ENCODE measurements at regions not wholly inside any gene's neighbourhood (a gene's known extent, or its start where the extent isn't known, plus 50 kb on each side); places are given as distances from the start of the nearest gene placed in this dataset.
"Not testable (repeated sequence)": the region's sequence is repeated elsewhere in the genome, so short reads cannot be mapped to it uniquely, and the experiment has no call there.

DNA sequence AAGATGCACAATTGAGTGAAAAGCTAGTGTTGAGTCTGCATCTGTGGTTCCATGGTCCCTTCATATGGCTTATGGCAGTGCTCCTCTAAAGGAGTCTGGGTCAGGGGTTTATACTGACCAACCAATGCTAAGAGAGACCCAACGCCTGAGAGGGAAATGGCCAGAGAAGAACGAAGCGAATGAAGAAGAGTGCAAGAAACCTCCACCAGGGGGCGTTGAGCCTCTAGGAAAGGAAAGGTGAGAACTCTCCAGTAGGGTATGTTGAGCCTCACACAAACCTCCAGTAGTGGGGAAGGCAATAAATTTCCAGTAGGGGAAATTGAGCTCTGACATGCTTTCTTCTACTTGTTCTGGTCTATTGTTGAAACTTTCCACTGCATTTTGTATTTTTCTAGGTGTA lies 470.6 kb downstream of the PRDM9 start:
- no peak overlapping the region for H3K4me3 ChIP-seq (ENCODE audit: control insufficient read depth, low read depth, low read length)
- TF ChIP-seq, protein P1, sequence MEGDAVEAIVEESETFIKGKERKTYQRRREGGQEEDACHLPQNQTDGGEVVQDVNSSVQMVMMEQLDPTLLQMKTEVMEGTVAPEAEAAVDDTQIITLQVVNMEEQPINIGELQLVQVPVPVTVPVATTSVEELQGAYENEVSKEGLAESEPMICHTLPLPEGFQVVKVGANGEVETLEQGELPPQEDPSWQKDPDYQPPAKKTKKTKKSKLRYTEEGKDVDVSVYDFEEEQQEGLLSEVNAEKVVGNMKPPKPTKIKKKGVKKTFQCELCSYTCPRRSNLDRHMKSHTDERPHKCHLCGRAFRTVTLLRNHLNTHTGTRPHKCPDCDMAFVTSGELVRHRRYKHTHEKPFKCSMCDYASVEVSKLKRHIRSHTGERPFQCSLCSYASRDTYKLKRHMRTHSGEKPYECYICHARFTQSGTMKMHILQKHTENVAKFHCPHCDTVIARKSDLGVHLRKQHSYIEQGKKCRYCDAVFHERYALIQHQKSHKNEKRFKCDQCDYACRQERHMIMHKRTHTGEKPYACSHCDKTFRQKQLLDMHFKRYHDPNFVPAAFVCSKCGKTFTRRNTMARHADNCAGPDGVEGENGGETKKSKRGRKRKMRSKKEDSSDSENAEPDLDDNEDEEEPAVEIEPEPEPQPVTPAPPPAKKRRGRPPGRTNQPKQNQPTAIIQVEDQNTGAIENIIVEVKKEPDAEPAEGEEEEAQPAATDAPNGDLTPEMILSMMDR (conservative IDR thresholded peaks at IDR 0.05; ENCODE audit: control insufficient read depth, insufficient read depth, low read depth, low read length): peak; percentile 28
- DNase-seq (ENCODE audit: low read depth): no peak

DNA sequence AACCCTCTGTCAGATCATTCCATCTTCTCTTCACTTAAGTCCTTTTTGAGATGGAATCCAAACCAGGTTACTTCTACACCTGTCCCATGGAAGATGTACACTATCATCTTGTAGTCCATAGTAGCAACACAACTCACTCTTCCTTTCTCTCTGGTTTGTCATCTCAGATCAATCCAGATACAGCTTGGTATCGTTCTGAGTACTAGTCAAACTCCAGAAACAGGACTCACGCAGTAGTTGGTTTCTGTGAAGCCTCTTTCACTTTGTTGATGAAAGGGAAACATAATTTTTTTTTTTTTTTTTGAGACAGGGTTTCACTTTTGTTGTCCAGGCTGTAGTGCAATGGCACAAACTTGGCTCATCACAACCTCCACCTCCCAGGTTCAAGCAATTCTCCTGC lies 484.0 kb downstream of the PRDM9 start:
- TF ChIP-seq, protein P1 (conservative IDR thresholded peaks at IDR 0.05; ENCODE audit: control insufficient read depth, insufficient read depth, low read depth, low read length): no peak
- H3K4me3 ChIP-seq (ENCODE audit: control insufficient read depth, low read depth, low read length): no peak overlapping the region
- DNase-seq (ENCODE audit: low read depth): no peak

DNA sequence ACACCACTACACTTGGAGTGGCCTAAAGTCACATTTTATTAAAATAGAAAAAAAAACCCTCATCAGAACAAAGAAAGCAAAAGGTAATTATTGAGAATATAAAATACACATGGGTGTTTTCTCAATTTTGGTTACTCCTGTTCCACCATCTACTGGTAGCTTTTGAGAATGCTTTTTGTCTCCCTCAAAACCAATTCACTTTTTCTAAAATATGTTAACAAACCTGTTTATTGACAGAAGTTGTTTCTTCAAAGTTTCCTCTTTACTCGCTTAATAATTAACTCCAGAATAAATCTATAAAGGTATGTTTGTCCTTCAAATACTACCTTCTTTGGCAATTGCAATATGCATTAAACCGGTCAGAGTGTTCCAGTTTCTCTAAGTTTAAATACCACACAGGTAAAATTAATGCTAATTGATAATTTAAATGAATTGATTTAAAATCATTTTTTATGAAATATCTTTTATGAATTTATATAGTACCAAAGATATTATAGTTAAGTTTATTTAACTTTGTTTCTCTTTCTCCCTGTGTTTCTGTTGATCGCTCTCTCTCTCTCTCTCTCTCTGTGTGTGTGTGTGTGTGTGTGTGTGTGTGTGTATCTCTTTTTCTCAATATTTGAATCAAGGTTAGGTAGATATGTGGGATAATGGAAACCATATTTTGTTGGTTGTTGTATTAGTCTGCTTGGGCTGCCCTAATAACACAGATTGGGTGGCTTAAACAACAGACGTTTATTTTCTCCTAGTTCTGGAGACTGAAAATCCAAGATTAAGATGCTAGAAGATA lies 487.4 kb downstream of the PRDM9 start:
- TF ChIP-seq, protein P1 (conservative IDR thresholded peaks at IDR 0.05; ENCODE audit: control insufficient read depth, insufficient read depth, low read depth, low read length): no peak
- H3K4me3 ChIP-seq (ENCODE audit: control insufficient read depth, low read depth, low read length): no peak overlapping the region
- DNase-seq (ENCODE audit: low read depth): no peak

DNA sequence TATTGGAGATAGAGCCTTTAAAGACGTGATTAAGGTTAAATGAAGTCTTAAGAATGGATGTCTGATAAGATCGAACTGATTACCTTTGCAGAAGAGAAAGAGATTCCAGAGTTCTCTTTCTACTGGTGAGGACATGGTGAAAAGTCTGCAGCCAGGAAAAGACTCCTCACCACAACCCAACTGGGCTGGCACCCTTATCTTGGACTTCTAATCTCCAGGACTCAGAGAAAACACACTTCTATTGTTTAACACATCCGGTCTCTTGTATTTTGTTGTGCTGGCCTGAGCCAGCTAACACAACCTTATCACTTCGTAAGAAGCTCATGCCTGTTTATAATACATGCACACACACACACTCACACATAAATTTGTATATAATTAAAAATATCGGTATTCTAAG lies 489.1 kb downstream of the PRDM9 start:
- no peak overlapping the region for H3K4me3 ChIP-seq (ENCODE audit: control insufficient read depth, low read depth, low read length)
- no peak for DNase-seq (ENCODE audit: low read depth)
- TF ChIP-seq, protein P1 (conservative IDR thresholded peaks at IDR 0.05; ENCODE audit: control insufficient read depth, insufficient read depth, low read depth, low read length): no peak

DNA sequence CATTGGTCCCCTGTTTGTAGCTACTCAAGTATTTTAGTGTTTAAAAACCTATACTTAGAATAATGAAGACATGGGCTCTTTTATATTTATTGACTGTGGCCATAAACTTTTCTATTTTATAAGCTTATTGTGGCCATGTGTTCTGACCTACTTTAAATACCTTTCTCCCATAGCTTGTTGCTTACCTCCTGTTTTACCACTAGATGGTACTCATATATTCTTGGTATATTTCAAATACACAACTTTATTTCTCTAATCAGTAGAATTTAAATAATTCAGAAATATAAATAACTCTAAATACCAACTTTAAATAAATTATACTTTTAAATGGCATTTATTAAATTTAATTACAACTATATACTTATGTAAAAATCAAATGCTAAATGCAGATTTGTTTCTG lies 498.0 kb downstream of the PRDM9 start:
- TF ChIP-seq, protein P1 (conservative IDR thresholded peaks at IDR 0.05; ENCODE audit: control insufficient read depth, insufficient read depth, low read depth, low read length): no peak
- no peak for DNase-seq (ENCODE audit: low read depth)

DNA sequence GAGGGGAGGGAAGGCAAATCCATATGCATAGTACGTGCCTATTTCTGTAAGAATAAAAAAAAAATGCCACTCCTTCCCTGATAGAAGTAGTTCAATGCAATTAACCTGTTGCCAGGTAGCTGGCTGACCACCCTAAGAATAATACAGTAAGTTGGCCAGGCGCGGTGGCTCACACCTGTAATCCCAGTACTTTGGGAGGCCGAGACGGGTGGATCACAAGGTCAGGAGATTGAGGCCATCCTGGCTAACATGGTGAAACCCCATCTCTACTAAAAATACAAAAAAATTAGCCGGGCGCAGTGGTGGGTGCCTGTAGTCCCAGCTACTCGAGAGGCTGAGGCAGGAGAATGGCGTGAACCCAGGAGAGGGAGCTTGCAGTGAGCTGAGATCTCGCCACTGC lies 510.3 kb downstream of the PRDM9 start:
- H3K4me3 ChIP-seq (ENCODE audit: control insufficient read depth, low read depth, low read length); DNase-seq (ENCODE audit: low read depth): not testable (repeated sequence)

More for the DNA sequence above, 498.0 kb downstream of the PRDM9 start:
- H3K4me3 ChIP-seq (ENCODE audit: control insufficient read depth, low read depth, low read length): no peak overlapping the region

DNA sequence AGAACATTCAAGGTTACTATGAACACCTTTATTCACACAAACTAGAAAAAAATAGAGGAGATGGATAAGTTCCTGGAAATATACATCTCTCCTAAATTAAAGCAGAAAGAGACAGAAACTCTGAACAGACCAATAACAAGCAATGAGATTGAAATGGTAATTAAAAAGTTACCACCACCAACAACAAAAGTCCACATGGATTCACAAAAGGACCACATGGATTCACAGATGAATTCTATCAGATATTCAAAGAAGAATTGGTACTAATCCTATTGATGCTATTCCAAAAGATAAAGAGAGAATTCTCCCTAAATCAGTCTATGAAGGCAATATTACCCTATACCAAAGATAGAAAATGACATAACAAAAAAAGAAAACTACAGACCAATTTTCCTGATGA lies 518.9 kb downstream of the PRDM9 start:
- no peak overlapping the region for H3K4me3 ChIP-seq (ENCODE audit: control insufficient read depth, low read depth, low read length)
- DNase-seq (ENCODE audit: low read depth): no peak
- TF ChIP-seq, protein P1 (conservative IDR thresholded peaks at IDR 0.05; ENCODE audit: control insufficient read depth, insufficient read depth, low read depth, low read length): no peak
